ENCODE measurements at regions not wholly inside any gene's neighbourhood (a gene's known extent, or its start where the extent isn't known, plus 50 kb on each side); places are given as distances from the start of the nearest gene placed in this dataset.

GRCh38 chr14:73788701-73789551 is 62.7 kb upstream of the PTGR2 start:
- Histone ChIP-seq H3K9me2 (replicated peaks; ENCODE audit: low read depth, low read length) (no peaks in the 10 kb centered on the region), H3K4me2 (ENCODE audit: low read depth, low read length, poor library complexity, severe bottlenecking) (peak overlapping the region; percentile 97), H3K27me3 (ENCODE audit: insufficient read depth, low read length, poor library complexity, severe bottlenecking) (no peaks in the 10 kb centered on the region), H3K79me2 (ENCODE audit: insufficient read depth, low read length) (peaks cover 42% of the 10 kb centered on the region), H3K4me3 (ENCODE audit: low read length, poor library complexity, severe bottlenecking) (peak overlapping the region; percentile 87), H2AFZ (ENCODE audit: low read length) (no peak overlapping the region), H3K36me3 (ENCODE audit: insufficient read depth, low read length) (no peaks in the 10 kb centered on the region), H3F3A (ENCODE audit: low read depth) (no peaks in the 10 kb centered on the region), H4K20me1 (ENCODE audit: insufficient read depth, low read length, poor library complexity, severe bottlenecking) (peaks cover 21% of the 10 kb centered on the region), H3K9me3 (ENCODE audit: insufficient read depth, low read depth, low read length) (no peaks in the 10 kb centered on the region), H3K9ac (ENCODE audit: low read depth, low read length, poor library complexity, severe bottlenecking) (peak overlapping the region; percentile 95), H3K4me1 (ENCODE audit: insufficient read depth, low read length, poor library complexity, severe bottlenecking) (peaks cover 45% of the 10 kb centered on the region)
- TF ChIP-seq EZH2phosphoT487 (IDR thresholded peaks at IDR 0.05; ENCODE audit: borderline replicate concordance): no peak
- TF ChIP-seq, protein P1, sequence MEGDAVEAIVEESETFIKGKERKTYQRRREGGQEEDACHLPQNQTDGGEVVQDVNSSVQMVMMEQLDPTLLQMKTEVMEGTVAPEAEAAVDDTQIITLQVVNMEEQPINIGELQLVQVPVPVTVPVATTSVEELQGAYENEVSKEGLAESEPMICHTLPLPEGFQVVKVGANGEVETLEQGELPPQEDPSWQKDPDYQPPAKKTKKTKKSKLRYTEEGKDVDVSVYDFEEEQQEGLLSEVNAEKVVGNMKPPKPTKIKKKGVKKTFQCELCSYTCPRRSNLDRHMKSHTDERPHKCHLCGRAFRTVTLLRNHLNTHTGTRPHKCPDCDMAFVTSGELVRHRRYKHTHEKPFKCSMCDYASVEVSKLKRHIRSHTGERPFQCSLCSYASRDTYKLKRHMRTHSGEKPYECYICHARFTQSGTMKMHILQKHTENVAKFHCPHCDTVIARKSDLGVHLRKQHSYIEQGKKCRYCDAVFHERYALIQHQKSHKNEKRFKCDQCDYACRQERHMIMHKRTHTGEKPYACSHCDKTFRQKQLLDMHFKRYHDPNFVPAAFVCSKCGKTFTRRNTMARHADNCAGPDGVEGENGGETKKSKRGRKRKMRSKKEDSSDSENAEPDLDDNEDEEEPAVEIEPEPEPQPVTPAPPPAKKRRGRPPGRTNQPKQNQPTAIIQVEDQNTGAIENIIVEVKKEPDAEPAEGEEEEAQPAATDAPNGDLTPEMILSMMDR (conservative IDR thresholded peaks at IDR 0.05; ENCODE audit: low read length): 0 out of 2 replicates have a peak, but pooled peaks have one; percentile 8

DNA sequence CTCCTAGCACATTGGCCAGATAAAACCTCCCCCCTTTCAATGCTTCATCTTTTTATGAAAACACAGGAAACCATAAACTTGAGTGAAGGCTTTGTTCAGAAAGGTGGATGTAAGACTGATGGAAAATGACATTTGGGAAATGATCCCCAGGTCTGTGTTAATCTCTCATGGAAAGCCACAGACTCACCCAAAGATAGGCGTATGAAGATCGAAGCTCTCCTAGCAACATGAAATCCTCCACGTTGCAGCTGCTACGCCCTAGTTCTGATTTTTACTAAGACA is 63.4 kb upstream of the PTGR2 start:
- Histone ChIP-seq H3K36me3 (ENCODE audit: insufficient read depth, low read length) (no peaks in the 10 kb centered on the region), H3K9ac (ENCODE audit: low read depth, low read length, poor library complexity, severe bottlenecking) (peak overlapping the region; percentile 95), H4K20me1 (ENCODE audit: insufficient read depth, low read length, poor library complexity, severe bottlenecking) (peaks cover 28% of the 10 kb centered on the region), H3F3A (ENCODE audit: low read depth) (no peaks in the 10 kb centered on the region), H3K4me2 (ENCODE audit: low read depth, low read length, poor library complexity, severe bottlenecking) (peak overlapping the region; percentile 97), H3K79me2 (ENCODE audit: insufficient read depth, low read length) (peaks cover 49% of the 10 kb centered on the region), H3K4me1 (ENCODE audit: insufficient read depth, low read length, poor library complexity, severe bottlenecking) (peaks cover 52% of the 10 kb centered on the region), H3K9me2 (replicated peaks; ENCODE audit: low read depth, low read length) (no peaks in the 10 kb centered on the region), H2AFZ (ENCODE audit: low read length) (no peak overlapping the region), H3K9me3 (ENCODE audit: insufficient read depth, low read depth, low read length) (no peaks in the 10 kb centered on the region), H3K27me3 (ENCODE audit: insufficient read depth, low read length, poor library complexity, severe bottlenecking) (no peaks in the 10 kb centered on the region), H3K4me3 (ENCODE audit: low read length, poor library complexity, severe bottlenecking) (peak overlapping the region; percentile 87)
- TF ChIP-seq, protein P1 (conservative IDR thresholded peaks at IDR 0.05; ENCODE audit: low read length): no peak
- TF ChIP-seq EZH2phosphoT487 (IDR thresholded peaks at IDR 0.05; ENCODE audit: borderline replicate concordance): no peak

GRCh38 chr14:73787486-73788316 is 63.9 kb upstream of the PTGR2 start:
- no peaks in the 10 kb centered on the region for H3F3A ChIP-seq (ENCODE audit: low read depth)
- H3K4me1 ChIP-seq (ENCODE audit: insufficient read depth, low read length, poor library complexity, severe bottlenecking): peaks cover 56% of the 10 kb centered on the region
- H3K9me3 ChIP-seq (ENCODE audit: insufficient read depth, low read depth, low read length): no peaks in the 10 kb centered on the region
- H3K9me2 ChIP-seq (replicated peaks; ENCODE audit: low read depth, low read length): no peaks in the 10 kb centered on the region
- H3K27me3 ChIP-seq (ENCODE audit: insufficient read depth, low read length, poor library complexity, severe bottlenecking): no peaks in the 10 kb centered on the region
- H4K20me1 ChIP-seq (ENCODE audit: insufficient read depth, low read length, poor library complexity, severe bottlenecking): peaks cover 31% of the 10 kb centered on the region
- peaks cover 55% of the 10 kb centered on the region for H3K79me2 ChIP-seq (ENCODE audit: insufficient read depth, low read length)
- peak overlapping the region; percentile 97 for H3K4me2 ChIP-seq (ENCODE audit: low read depth, low read length, poor library complexity, severe bottlenecking)
- H2AFZ ChIP-seq (ENCODE audit: low read length): peak overlapping the region; percentile 95
- H3K9ac ChIP-seq (ENCODE audit: low read depth, low read length, poor library complexity, severe bottlenecking): peak overlapping the region; percentile 95
- H3K4me3 ChIP-seq (ENCODE audit: low read length, poor library complexity, severe bottlenecking): peak overlapping the region; percentile 87
- no peaks in the 10 kb centered on the region for H3K36me3 ChIP-seq (ENCODE audit: insufficient read depth, low read length)
- TF ChIP-seq EZH2phosphoT487 (IDR thresholded peaks at IDR 0.05; ENCODE audit: borderline replicate concordance): no peak
- TF ChIP-seq, protein P1 (conservative IDR thresholded peaks at IDR 0.05; ENCODE audit: low read length): no peak
